GM21390 (cell line): ENCODE measurements at regions not wholly inside any gene's neighbourhood (a gene's known extent, or its start where the extent isn't known, plus 50 kb on each side); places are given as distances from the start of the nearest gene placed in this dataset.
"Not testable (repeated sequence)": the region's sequence is repeated elsewhere in the genome, so short reads cannot be mapped to it uniquely, and the experiment has no call there.

Experiments
- ATAC-seq: cut with Tn5 transposase; IDR thresholded peaks from one replicate; pipeline ENCODE4 v1.9.1; 2021; ENCODE audit not compliant: unreplicated experiment

DNA sequence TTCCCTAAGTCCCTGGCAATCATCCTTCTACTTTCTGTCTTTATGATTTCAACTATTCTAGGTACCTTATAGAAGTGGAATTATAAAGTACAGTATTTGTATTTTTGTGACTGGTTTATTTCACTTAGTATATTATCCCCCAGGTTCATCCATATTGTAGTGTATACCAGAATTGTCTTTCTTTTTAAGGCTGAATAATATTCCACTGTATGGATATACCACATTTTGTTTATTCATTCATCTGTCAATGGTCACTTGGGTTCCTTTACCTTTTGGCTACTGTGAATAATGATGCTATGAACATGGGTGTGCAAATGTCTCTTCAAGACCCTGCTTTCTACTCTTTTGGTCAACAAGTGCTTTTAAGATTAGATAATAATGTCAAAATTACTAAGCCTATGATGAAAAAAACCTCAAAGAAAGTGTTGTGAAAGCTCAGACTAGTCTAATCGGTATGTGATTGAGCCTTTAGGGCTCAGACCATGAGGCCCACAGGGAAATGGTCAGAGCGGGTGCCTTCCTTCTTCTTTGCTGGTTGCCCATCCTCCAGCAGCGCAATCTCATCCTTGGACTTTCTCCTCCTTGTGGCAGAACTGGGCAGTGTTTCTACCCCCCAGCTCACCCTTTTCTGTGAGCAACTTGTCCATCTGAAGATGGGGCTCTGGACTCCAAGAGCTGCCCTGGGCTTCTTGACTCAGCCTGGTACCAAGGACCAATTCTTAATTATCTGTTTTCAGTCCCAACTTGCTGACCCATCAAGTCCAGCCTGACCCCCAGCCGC, 105.4 kb downstream of the TTC8 start:
- ATAC-seq, result no peak

DNA sequence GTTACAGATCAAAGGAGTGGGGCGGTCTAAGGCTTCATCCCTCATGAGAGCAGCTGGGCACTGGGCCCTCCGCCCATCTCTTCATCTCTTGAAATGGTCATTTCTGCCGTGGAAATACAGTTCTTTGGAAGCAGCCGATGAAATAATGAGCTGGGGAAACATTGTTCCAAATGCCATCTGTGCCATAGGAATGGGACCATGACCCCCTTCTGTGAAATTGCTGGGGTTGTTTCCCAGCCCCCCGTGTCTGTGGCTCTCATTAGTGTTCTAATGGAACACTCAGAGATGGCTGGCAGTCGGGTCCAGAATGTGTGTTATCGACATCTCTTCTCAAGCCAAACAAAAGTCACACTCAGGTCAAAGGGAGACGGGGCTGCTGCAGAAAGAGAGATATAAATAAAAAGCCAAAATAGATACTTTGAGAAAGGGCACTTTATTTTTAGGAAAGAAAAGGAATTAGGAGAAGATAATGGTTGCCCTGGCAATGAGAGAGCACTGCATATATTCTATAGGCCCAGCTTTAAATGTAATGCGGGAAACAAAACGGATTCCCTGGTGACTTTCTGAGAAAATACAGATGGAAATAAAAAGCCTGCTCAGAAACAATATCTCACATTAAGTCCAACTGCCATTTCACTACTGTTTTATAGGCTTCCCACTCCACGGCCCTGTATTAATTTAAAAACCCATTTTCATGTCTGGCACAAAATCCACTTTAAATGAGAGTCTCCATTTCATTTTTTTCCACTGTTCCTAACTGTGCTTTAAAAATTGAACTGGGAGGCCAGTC, 107.1 kb downstream of the TTC8 start:
- no peak for ATAC-seq

DNA sequence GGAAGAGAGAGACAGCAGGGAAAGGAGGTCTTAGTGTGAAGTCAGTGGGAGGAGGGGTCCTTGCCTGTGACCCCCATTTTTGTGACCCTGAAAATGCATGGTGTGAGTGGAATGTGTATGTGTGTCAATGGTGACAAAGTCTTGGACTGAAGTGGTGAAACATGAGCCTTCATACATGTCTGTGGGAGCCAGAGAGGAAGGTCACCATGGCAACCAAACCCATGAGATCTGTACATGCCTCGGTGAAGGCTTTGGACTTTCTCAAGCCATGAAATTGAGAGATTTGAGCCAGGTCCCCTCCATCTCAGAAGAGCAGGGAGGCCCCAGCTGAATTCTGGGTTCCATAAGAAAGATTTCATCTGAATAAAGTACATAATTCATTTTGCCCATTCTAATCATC, 108.7 kb downstream of the TTC8 start:
- no peak for ATAC-seq

DNA sequence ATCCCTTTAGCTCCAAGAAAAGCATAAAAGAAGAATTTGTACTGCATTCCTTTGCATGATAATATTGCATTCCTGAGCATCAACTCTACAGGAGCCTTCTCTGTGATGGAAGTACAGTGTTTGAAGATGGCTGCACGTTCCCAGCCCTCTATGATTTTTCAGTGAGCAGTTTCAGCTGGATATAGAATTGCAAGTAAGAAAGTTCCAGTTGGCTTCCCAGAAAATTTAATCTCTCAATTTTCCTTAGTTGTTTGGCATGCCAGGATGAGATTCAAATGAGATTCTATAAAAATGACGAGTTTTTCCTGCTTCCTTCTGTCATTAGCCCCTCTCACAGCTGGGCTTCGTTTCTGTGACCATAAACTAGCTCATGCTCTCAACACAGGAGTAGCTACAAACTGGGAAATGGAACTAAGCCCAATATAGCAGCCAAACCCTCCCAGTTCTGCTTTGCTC, 109.9 kb downstream of the TTC8 start:
- no peak for ATAC-seq

DNA sequence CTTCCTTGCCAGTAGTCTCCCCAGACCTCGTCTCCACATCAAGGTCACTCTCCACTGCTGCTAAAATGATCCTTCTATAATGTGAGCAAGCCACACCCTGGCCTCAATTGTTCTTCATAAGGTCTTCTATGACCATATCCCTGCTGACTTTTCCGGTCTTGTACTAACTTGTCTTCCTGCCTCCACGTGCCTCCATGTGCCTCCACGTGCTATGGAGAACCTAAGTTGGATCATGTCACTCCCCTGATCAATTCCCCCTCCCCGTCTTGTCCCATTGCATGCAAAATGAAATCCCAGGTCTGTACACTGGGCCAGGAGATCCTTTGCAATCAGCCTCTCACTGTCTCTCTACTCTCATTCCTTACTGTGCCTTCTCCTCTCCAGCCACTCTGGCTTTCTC, 110.6 kb downstream of the TTC8 start:
- ATAC-seq, result no peak

DNA sequence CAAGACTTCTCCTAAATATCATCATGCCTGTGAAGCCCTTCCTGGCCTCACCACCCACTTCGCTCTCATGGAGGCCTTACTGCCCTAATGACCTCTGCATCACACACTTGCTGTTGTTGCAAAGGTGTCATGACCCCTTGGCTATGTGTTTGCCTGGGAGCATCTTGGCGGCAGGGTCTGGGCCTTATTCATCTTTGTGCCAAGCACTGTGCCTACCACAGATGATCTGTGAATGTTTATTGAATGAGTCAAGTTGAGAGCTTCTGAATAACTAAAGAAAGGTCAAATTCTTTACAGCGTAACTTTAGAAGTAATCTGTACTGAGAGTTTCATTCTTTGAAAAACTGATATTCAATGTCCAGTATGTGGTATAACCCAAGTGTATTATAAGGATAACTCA, 113.3 kb downstream of the TTC8 start:
- no peak for ATAC-seq

DNA sequence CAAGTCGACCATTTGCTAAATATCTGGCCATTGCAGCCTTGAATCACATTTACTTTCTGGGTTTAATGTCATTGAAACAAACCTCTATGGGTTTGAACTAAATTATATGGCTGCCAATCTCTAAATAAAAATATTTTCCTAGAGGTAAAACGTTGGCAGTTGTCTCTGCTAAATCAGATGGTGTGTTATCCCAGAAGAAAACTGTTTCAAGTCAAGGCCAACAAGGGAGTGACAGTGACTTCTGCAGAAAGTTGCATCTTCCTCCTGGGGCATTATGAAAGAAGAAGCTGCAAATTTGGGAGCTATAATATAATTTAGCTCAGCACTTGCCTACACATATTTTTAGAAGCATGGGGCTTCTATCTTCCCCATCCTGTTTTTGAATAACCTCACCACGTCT, 116.2 kb downstream of the TTC8 start:
- ATAC-seq, result no peak

DNA sequence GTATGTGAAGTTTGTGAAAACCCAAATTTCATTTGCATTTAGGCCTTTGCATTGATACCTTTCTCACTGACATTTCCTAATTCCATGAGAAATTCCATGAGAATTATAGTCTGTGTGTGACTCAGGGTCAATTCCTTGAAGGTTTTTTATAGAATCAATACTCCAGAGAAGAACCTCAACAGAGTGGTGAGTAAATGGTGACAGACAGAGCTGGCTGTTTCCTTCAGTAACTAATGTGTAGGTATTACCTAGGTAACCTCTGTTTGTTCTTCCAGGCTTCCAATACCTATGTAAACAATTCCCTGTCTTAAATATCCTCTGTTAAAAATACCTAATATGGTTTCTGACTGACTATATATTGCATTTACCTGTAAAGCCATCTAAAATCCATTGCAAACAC, 117.0 kb downstream of the TTC8 start:
- ATAC-seq, result no peak

DNA sequence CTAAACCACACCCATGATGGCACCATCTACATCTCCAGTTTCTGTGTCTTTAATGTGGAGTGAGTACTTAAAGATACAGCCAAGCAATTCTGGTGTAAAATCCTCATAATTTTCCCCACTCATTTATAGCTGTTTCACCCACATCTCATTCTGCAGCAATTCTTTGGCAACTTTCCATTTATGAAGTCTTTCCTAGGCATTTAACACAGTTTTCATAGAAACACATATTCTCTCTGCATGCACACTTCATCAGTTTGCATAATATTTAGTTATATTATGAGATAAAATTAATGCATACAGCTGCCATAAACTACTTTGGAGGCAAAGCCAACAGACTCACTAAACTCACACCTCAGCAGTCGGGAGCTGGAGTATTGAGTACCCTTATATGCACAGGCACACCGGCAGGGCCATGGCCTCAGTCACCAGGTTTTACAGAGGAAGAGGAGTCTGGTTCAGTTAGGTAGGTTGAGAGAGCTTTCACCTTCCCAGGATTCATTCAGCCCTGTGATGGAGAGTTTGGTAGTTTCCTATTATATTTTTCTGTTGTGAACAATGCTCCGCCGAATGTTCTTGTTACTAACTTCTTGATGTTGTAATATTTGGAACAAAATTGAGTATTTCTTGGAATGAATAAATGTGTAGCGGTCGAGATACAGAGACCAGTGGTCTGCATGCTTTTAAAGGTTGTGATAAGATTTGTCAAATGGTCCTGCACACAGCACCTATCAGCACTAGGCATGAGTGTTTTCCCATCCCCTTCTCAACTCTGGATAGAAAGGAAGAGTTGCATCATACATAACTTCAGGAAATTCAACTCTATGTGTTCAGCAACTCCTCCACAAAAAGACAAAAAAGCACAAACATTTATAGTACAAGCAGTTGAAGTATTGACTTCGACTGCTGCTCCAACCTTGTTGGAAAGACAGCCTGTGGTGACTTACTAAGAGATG, 123.5 kb downstream of the TTC8 start:
- no peak for ATAC-seq

DNA sequence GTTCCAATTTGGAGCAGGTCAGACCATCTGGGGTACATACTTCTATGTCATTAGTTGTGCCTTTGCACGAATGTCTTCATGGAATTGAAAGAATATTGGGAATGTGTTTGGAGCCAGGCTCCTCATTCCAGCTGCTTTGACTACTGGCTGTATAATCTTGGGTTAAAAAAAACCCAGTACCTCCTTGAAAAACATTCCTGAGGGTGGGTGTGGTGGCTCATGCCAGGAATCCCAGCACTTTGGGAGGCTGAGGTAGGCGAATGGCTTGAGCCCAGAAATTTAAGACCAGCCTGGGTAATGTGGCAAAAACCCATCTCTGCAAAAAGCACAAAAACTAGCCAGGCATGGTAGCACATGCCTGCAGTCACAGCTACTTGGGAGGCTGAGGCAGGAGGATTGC, 125.6 kb downstream of the TTC8 start:
- ATAC-seq, result no peak

DNA sequence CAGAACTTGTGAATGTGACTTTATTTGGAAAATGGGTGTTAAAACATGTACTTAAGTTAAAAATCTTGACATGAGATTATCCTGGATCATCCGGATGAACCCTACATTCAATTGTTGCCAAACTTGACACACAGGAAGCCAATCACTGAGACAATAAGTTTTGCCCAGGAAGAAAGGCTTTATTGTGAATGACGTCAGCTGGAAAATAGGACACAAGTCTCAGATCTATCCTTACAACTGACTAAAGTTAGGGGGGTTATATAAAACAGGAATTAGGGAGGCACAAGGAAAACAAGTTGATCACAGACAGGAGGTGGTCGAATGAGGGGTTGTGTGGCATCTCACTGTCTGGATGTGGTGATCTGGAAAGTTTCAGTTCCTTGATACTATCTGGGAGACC, 126.9 kb downstream of the TTC8 start:
- ATAC-seq, result no peak

DNA sequence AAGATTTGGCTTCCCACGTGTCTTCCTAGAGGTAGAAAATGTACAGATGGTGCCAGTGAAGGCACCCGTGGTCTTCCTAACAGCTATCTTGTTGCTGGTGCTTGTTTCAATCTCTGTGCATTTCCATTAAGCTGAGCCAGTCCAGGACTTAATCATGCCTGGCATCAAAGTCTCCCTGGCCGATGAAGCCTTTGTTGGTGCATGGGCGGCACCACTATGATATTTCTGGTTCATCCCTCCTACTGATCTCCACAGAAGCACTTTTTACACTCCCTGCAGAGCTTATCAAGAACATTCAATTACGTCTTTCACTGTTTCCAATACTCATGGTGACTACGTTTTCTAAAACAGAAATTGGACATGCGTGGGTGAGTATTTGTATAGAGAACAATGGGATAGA, 128.4 kb downstream of the TTC8 start:
- ATAC-seq, result no peak

DNA sequence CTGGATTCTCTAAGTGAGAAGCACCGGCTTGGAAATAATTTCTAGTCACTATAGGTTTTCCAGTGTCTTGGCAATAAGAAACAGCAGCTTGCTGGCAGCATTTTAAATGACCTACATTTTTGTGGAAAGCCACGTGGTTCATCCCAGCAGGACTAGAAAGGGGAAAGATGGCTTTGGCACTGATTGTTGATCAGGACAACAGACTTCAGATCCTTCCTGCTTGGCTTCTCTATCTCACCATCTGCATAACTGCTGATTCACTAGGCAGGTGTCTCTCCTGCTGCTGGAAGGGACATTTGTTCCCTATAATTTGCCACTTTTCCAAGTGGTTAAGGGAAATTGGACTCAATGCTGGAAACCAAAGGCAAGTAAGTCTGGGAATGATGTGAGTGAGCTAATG, 131.0 kb downstream of the TTC8 start:
- no peak for ATAC-seq

DNA sequence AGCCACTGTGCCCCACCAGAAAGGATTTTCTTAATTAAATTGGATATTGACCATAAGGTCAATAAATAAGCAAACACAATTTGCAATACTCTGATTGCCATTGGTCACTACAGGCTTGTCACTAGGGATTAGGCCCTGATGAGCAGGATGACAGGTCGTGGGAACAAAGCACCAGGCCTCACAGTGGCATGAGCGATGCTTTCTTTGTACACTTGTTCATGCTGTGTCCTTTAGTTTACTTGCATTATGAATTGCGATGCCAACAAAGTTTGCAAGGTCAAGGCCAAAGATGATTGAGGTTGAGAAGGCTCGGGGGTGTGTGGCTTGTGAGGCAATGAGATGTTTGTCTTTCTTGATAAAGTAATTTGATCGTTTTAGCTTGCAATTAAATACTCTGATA, 136.0 kb downstream of the TTC8 start:
- ATAC-seq, result no peak

DNA sequence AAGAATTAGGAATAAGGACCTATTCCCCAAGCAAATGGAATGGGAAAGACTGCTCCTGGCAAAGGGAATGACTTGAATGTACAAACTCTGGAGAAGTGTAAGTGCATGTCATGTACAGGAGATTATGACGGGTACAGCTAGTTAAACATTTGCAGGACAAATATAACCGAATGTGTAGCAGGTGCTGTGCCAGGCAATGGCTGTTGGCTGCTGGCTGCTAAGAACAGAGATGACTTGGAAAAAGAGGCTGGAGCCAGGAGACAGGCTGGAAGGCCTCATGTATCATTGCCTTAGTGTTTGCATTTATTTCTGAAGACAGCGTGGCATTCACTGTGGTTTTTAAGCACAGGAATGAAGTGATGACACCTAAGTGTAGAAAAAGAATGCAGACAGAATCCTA, 136.8 kb downstream of the TTC8 start:
- no peak for ATAC-seq

DNA sequence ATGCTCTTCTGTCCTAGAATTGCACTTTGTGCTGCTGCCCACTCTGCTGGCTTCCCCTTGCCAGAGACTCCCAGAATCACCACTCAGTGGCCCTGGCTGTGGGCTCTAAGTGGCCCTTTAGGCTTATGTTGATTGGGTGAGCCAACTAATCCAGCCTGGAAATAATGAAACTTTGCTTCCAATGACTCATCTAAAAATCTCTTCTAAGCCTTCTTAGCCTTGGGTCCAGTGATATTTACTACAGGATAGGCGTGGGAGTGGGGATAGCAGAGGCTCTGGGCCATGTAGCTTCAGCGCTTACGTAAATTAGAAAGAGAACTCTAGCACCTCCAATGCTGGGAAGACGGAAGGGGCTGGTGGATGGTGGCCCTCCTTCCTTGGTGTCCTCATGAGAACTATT, 137.9 kb downstream of the TTC8 start:
- ATAC-seq, result no peak

DNA sequence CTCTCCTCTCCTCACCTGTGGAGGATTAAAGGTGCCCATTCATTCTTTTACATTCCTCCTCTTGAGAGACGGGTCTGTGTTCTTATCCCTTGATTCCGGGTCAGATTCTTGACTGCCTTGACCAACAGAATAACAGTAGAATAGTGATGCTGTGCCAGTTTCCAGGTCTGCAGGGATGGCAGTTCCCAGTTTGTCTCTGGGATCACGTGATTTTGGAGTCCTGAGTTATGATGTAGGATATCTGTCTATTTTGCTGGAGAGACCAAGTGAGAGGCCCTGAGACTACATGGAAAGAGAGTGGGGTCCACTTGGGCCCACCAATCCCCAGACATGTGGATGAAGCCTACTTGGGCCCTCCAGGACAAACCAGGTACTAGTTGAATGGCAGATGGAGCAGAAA, 142.8 kb downstream of the TTC8 start:
- ATAC-seq, result no peak

DNA sequence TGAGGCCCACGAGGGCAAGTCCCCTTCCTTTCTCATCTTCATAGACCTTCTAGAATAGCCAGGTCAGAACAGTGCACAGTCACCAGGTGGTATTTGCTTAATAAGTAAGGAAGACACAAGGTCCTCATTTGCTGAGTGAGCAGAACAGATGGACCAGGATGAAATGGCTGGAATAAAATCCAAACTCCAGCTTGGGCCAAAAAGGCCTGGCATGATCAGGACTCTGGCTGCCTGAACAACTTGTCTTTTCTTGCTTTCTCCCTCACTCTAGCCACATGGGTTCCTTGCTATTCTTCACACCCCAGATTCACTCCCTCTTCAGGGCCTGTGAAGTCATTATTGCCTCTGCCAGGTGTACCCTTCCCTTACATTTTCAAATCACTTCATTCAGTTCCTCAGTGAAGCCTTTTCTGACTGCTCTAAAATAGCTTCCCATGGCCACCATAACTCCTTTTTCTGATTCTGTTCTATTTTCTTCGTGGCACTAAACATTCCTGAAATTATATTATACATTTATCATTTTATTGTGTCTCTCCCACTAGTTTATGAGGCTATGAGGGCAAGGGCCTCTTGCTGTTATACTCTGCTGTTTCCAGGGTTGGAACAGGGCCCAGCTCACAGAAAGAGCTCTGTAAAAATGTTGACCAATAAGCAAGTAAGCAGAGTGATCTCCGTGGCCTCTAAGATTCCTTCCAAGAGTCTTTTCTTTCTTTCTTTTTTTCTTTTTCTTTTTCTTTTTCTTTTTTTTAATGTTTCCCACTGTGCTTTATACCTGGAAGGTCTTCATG, 150.8 kb downstream of the TTC8 start:
- ATAC-seq, result no peak

DNA sequence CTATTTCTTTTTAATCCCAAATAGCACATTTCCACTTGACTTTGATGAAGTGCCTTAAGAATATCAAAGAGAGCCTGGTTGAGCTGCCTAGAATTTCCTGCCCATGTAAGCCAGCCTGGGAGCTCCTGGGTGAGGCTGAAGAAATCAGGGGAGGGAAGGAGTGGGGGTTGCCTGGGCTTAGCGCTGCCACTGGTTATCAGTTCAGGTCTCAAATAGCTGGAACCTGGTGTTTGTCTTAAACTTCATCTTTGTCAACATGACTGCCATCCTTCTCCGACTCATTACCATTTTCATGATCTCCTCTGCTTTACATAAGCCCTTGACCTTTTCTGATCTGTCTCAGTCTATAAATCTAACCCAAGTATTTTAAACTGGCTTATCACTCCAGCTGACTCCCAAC, 151.5 kb downstream of the TTC8 start:
- ATAC-seq, result no peak

DNA sequence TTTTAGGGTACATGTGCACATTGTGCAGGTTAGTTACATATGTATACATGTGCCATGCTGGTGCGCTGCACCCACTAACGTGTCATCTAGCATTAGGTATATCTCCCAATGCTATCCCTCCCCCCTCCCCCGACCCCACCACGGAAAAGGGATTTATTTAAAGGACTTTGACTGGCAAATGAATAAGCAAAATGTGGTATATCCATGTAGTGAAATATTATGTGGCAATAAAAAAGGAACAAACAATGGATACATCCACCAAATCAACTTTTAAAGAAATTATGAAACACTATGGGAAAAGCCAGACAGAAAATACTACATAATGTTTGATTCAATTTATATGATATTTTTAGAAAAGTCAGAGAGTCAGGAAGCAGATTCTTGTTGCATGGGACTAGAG, 156.5 kb downstream of the TTC8 start:
- ATAC-seq, result not testable (repeated sequence)

DNA sequence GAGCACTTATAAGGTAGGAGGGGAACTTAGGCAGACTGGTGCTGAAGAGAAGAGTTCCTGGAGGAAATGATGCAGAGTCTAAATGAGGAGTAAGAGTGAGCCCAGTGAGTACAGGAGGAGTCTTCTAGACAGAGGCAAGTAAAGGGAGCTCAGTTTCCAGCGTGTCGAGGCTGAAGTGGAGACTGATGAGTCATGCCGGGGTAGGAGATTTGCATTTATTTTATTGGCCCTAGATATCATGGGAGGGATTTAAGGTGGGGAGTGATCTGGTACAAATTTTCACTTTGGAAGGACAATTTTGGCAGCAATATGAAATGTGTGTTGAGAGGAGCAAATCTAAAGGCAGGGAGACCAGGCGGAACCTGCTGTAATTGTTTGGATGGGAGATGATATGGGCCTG, 157.5 kb downstream of the TTC8 start:
- ATAC-seq, result no peak
